ENCODE measurements at regions not wholly inside any gene's neighbourhood (a gene's known extent, or its start where the extent isn't known, plus 50 kb on each side); places are given as distances from the start of the nearest gene placed in this dataset.

GRCh38 chr18:77970814-77971213 is 721.2 kb downstream of the GALR1 start:
- Mint-ChIP-seq H3K4me3 (no peak overlapping the region), H3K27ac (no peak overlapping the region), H3K4me1 (no peaks in the 10 kb centered on the region), H3K9me3 (no peaks in the 10 kb centered on the region), H3K27me3 (no peaks in the 10 kb centered on the region), H3K36me3 (no peaks in the 10 kb centered on the region)

DNA sequence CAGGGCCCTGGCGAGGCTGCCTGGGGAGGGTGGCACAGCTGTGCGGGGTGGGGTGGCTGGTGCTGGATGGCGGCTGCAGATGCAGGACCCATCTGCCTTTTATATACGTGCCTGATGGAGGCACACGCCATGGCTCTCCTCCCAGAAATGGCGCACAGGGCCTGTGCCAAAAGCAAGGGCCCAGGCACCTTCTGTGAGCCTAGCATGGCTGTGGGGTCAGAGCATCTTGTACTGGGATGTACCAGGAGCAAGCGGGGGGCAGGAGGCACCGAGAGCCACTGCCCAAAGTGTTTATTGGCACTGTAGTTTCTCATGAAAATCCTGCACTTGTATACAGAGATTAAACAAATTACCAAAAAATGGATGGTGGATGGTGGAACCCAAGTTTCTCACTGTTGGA is 724.1 kb downstream of the GALR1 start:
- Mint-ChIP-seq H3K36me3 (no peaks in the 10 kb centered on the region), H3K4me3 (no peak overlapping the region), H3K27me3 (no peaks in the 10 kb centered on the region), H3K4me1 (no peaks in the 10 kb centered on the region), H3K9me3 (no peaks in the 10 kb centered on the region), H3K27ac (no peak overlapping the region)

- H3K4me3 Mint-ChIP-seq = no peak overlapping the region
- H3K27ac Mint-ChIP-seq = no peak overlapping the region
- no peaks in the 10 kb centered on the region for H3K9me3 Mint-ChIP-seq
- H3K27me3 Mint-ChIP-seq = no peaks in the 10 kb centered on the region
- no peaks in the 10 kb centered on the region for H3K4me1 Mint-ChIP-seq
- H3K36me3 Mint-ChIP-seq = no peaks in the 10 kb centered on the region
Observed at GRCh38 chr18:77974329-77974728, 724.7 kb downstream of the GALR1 start.

DNA sequence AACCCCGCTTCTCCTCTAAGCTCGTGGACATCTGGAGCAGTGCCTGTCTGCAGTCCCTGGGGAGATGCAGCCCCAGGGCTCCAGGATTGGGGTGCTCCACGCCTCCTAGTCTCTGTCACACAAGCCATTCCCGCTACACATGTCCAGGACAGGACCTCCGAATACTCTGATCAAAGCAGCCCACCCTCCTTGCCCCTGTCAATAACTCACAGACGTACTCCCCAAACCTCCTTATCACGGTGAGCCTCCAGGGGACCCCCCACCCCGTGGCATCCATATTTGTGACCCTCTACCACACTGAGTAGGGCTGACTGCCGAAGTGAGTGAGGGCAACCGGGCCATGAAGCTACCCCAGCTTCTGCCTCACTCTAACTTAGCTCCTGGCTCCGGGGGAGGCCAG is 727.7 kb downstream of the GALR1 start:
- H3K9me3 Mint-ChIP-seq = no peaks in the 10 kb centered on the region
- H3K27ac Mint-ChIP-seq = no peak overlapping the region
- H3K36me3 Mint-ChIP-seq = no peaks in the 10 kb centered on the region
- no peaks in the 10 kb centered on the region for H3K27me3 Mint-ChIP-seq
- H3K4me3 Mint-ChIP-seq = no peak overlapping the region
- no peaks in the 10 kb centered on the region for H3K4me1 Mint-ChIP-seq

- H3K36me3 Mint-ChIP-seq = no peaks in the 10 kb centered on the region
- no peaks in the 10 kb centered on the region for H3K9me3 Mint-ChIP-seq
Observed at GRCh38 chr18:77980275-77980674, 730.6 kb downstream of the GALR1 start.

GRCh38 chr18:77981874-77982273 is 732.2 kb downstream of the GALR1 start:
- no peaks in the 10 kb centered on the region for H3K9me3 Mint-ChIP-seq
- no peaks in the 10 kb centered on the region for H3K27me3 Mint-ChIP-seq
- H3K4me3 Mint-ChIP-seq = no peak overlapping the region
- no peaks in the 10 kb centered on the region for H3K4me1 Mint-ChIP-seq
- H3K36me3 Mint-ChIP-seq = no peaks in the 10 kb centered on the region
- no peak overlapping the region for H3K27ac Mint-ChIP-seq

More at GRCh38 chr18:77980275-77980674, 730.6 kb downstream of the GALR1 start:
- no peak overlapping the region for H3K27ac Mint-ChIP-seq
- no peaks in the 10 kb centered on the region for H3K4me1 Mint-ChIP-seq
- H3K27me3 Mint-ChIP-seq = no peaks in the 10 kb centered on the region
- no peak overlapping the region for H3K4me3 Mint-ChIP-seq

- Mint-ChIP-seq H3K36me3 (no peaks in the 10 kb centered on the region), H3K27ac (no peak overlapping the region), H3K4me1 (no peaks in the 10 kb centered on the region), H3K9me3 (no peaks in the 10 kb centered on the region), H3K27me3 (no peaks in the 10 kb centered on the region), H3K4me3 (no peak overlapping the region)
Observed at GRCh38 chr18:77983270-77983669, 733.6 kb downstream of the GALR1 start.

DNA sequence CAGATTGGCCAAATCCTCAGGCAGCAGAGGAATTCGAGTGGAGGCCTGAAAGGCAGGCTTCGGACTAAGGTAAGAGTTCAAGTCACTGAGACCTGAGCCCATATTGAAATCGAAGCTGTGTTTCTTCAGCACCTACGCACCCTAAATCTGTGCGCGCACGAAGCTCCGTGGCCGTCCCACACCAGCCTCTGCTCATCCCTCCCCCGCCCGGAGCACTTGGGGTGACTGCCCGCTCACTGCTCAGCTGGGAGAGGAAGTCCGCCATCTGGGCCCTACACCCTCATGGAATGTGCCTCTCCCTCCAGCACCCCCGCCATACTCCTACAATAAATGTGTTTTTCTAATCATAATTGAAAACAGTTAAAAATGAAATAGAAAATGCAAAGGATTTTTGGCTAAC is 734.5 kb downstream of the GALR1 start:
- H3K27me3 Mint-ChIP-seq = no peaks in the 10 kb centered on the region
- no peak overlapping the region for H3K27ac Mint-ChIP-seq

GRCh38 chr18:77984833-77985232 is 735.2 kb downstream of the GALR1 start:
- H3K4me1 Mint-ChIP-seq = no peaks in the 10 kb centered on the region
- H3K27ac Mint-ChIP-seq = no peak overlapping the region

More for the DNA sequence above, 734.5 kb downstream of the GALR1 start:
- H3K9me3 Mint-ChIP-seq = no peaks in the 10 kb centered on the region
- H3K4me3 Mint-ChIP-seq = no peak overlapping the region
- no peaks in the 10 kb centered on the region for H3K4me1 Mint-ChIP-seq
- no peaks in the 10 kb centered on the region for H3K36me3 Mint-ChIP-seq

DNA sequence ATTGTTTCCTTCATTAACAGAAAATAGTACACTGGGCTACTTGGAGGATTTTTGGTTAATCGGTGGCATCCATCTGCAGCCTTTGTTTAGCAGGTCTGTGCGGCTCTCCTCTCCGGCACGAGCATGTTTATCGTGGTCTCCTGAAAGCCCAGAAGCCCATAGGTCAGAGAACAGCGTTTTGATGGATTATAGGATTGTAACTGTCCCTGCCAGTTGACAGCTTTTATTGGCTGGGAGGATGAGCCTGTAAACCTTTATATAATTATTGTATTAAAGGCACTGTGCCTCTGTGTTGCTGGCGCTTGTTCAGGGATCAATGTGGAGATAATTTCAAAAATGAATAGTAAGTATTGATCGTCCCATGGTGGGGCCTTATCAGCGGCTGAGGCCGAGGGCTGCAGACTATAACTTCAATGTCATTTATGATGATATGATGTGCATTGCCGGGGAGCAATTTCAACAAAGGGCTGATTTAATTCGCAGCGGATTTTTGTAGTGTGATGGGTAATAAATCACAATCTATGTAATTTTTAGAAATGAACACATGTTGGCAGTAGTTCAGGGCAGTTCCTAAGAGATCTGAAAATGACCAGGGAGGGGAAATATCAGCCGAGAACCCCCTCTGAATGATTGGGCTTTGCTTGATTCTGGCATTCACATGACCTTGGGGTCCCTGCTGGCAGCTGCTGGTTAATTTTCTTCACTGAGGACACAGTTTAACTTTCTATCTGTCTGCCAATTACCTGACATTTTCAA is 736.1 kb downstream of the GALR1 start:
- Mint-ChIP-seq H3K36me3 (no peaks in the 10 kb centered on the region), H3K4me1 (no peaks in the 10 kb centered on the region), H3K9me3 (no peaks in the 10 kb centered on the region), H3K4me3 (no peak overlapping the region), H3K27me3 (no peaks in the 10 kb centered on the region), H3K27ac (no peak overlapping the region)

More at GRCh38 chr18:77984833-77985232, 735.2 kb downstream of the GALR1 start:
- no peaks in the 10 kb centered on the region for H3K36me3 Mint-ChIP-seq
- no peak overlapping the region for H3K4me3 Mint-ChIP-seq
- no peaks in the 10 kb centered on the region for H3K27me3 Mint-ChIP-seq
- H3K9me3 Mint-ChIP-seq = no peaks in the 10 kb centered on the region

DNA sequence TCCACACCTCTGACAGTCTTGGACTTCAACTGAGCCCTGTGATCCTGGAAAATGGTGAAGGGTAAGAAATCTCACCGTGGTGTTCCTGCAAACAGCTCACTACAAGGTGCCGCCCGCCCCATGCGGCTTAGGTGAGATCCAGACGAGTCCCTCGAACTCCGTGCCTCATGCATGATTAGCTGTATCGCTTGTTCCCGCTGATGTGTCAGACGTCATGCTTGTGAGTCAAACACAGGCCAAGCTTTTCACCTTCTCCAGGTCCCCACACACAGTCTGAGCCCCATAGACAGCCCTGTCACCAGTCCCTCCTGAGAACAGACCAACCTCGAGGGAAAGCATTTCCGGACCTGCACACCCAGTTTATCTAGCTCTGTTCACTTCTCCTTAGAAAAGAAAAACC is 740.5 kb downstream of the GALR1 start:
- Mint-ChIP-seq H3K4me1 (no peaks in the 10 kb centered on the region), H3K4me3 (no peak overlapping the region), H3K36me3 (no peaks in the 10 kb centered on the region), H3K27me3 (no peaks in the 10 kb centered on the region), H3K27ac (no peak overlapping the region), H3K9me3 (no peaks in the 10 kb centered on the region)

DNA sequence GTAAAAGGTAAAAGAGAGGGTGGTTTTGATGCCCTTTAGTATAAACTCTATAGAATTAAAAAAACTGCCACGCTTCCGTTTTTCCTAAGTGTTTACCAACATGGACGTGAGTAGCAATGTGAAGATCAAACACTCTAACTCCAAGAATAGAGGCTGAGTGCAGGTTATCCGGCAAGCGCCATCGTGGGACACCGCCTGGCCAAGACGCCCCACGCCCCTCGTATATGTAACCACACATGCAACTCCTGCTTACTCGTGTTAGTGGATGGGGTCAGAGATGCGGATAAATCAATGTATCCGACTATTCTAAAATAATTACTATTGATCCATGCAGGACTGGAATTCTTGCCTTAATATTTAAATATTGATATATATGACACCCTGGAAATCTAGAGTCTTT is 741.3 kb downstream of the GALR1 start:
- Mint-ChIP-seq H3K27ac (no peak overlapping the region), H3K9me3 (no peaks in the 10 kb centered on the region)

DNA sequence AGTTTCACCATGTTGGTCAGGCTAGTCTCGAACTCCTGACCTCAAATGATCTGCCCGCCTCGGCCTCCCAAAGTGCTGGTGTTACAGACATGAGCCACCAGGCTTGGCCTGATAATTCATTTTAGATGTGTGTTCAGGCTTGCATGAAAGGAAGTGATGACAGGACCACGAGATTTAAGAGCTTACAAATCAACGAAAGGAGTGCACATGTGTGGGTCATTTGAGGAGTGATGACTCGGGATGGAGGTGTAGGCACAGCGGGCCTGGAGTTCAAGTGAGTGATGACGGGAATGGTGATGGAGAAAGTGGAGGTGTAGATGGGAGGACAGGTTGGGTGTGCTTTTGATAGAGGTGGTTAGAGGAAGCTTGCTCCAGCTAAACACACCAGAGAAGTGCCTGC is 742.4 kb downstream of the GALR1 start:
- Mint-ChIP-seq H3K4me1 (no peaks in the 10 kb centered on the region), H3K9me3 (no peaks in the 10 kb centered on the region), H3K36me3 (no peaks in the 10 kb centered on the region), H3K4me3 (no peak overlapping the region), H3K27me3 (no peaks in the 10 kb centered on the region), H3K27ac (no peak overlapping the region)

More for the DNA sequence above, 741.3 kb downstream of the GALR1 start:
- Mint-ChIP-seq H3K4me3 (no peak overlapping the region), H3K4me1 (no peaks in the 10 kb centered on the region), H3K36me3 (no peaks in the 10 kb centered on the region), H3K27me3 (no peaks in the 10 kb centered on the region)

- Mint-ChIP-seq H3K27ac (no peak overlapping the region), H3K4me3 (no peak overlapping the region), H3K4me1 (no peaks in the 10 kb centered on the region), H3K9me3 (no peaks in the 10 kb centered on the region), H3K36me3 (no peaks in the 10 kb centered on the region), H3K27me3 (no peaks in the 10 kb centered on the region)
Observed at GRCh38 chr18:77993188-77993981, 743.7 kb downstream of the GALR1 start.

GRCh38 chr18:77995593-77995992 is 745.9 kb downstream of the GALR1 start:
- H3K9me3 Mint-ChIP-seq = no peaks in the 10 kb centered on the region
- no peaks in the 10 kb centered on the region for H3K4me1 Mint-ChIP-seq
- no peak overlapping the region for H3K27ac Mint-ChIP-seq
- H3K4me3 Mint-ChIP-seq = no peak overlapping the region
- no peaks in the 10 kb centered on the region for H3K36me3 Mint-ChIP-seq
- no peaks in the 10 kb centered on the region for H3K27me3 Mint-ChIP-seq

GRCh38 chr18:77996737-77997136 is 747.1 kb downstream of the GALR1 start:
- H3K9me3 Mint-ChIP-seq = peaks cover 4% of the 10 kb centered on the region
- no peaks in the 10 kb centered on the region for H3K4me1 Mint-ChIP-seq
- H3K36me3 Mint-ChIP-seq = no peaks in the 10 kb centered on the region
- peaks cover 1% of the 10 kb centered on the region for H3K27me3 Mint-ChIP-seq
- H3K4me3 Mint-ChIP-seq = no peak overlapping the region
- no peak overlapping the region for H3K27ac Mint-ChIP-seq

Measured in activated naive CD4-positive, alpha-beta T cell treated with anti-CD3 and anti-CD28 coated beads, Interleukin-2, amount 50 U/mL, for 24 hours (primary cell).